BLaER1 (cell line): ENCODE measurements at regions not wholly inside any gene's neighbourhood (a gene's known extent, or its start where the extent isn't known, plus 50 kb on each side); places are given as distances from the start of the nearest gene placed in this dataset.
"Not testable (repeated sequence)": the region's sequence is repeated elsewhere in the genome, so short reads cannot be mapped to it uniquely, and the experiment has no call there.

Experiments
- H3K27ac ChIP-seq: shearing (Covaris generic); formaldehyde crosslinking; 2 replicates; pipeline ENCODE4 v1.8.1; 2022
- H3K27me3 ChIP-seq: shearing (Covaris generic); formaldehyde crosslinking; 2 replicates; pipeline ENCODE4 v1.8.1; 2022
- H3K36me3 ChIP-seq: shearing (Covaris generic); formaldehyde crosslinking; 2 replicates; pipeline ENCODE4 v1.8.1; 2022
- H3K4me1 ChIP-seq: shearing (Covaris generic); formaldehyde crosslinking; 2 replicates; pipeline ENCODE4 v1.8.1; 2022
- H3K4me2 ChIP-seq: shearing (Covaris generic); formaldehyde crosslinking; 2 replicates; pipeline ENCODE4 v1.8.1; 2022
- H3K4me3 ChIP-seq: shearing (Covaris generic); formaldehyde crosslinking; 2 replicates; pipeline ENCODE4 v1.8.1; 2022
- H3K9ac ChIP-seq: shearing (Covaris generic); formaldehyde crosslinking; 2 replicates; pipeline ENCODE4 v1.8.1; 2022
- H3K9me3 ChIP-seq: shearing (Covaris generic); formaldehyde crosslinking; 2 replicates; pipeline ENCODE4 v1.8.1; 2022
- H4K20me1 ChIP-seq: shearing (Covaris generic); formaldehyde crosslinking; 2 replicates; pipeline ENCODE4 v1.8.1; 2022
- Cebpa-rat ChIP-seq: shearing (Covaris generic); IDR thresholded peaks from 2 replicates; pipeline ENCODE4 v1.8.1; 2022

DNA sequence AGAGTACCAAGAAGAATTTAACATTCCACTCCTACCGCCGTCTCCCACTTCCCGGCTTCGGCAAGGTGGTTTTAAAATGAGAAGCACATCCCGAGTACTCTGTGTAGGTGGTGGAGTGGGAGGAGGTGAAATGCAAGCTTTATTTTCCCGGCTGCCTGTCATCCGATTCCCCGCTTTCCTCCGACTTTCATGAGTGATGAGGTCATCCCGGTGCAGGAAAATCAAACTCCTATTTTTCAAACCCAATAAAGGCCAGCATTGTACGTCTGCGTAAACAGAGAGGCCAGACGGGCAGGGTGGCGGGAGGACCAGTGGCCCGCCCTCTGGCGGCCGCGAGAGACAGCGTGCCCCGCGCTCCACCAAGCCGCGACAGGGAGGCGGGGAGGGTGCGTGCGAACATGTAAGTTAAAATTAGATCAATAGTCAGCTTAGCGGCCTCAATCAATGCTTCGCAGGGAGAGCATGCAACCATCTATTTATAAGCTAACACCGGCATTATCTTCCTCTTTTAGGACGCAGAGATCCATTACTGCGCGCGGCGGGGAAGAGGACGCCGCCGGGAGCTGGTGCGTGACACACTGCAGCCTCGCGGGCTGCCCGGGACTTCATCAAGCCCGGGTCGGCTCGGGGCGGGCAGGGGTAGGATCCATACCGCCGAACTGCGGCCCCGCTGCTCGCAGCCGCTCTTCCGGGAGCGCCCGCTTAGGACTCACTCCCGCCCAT lies 163.3 kb downstream of the CD47 start:
- no peaks in the 10 kb centered on the region for H4K20me1 ChIP-seq
- peaks cover 8% of the 10 kb centered on the region for H3K4me1 ChIP-seq
- H3K36me3 ChIP-seq, result no peaks in the 10 kb centered on the region
- H3K27ac ChIP-seq, result no peak overlapping the region
- H3K9ac ChIP-seq, result peak overlapping the region; percentile 15; the same call in 1 of the 2 replicates
- H3K4me2 ChIP-seq, result peak overlapping the region; percentile 81
- H3K4me3 ChIP-seq, result peak overlapping the region; percentile 64
- no peak for TF ChIP-seq Cebpa-rat
- H3K27me3 ChIP-seq, result peaks cover 18% of the 10 kb centered on the region
- no peaks in the 10 kb centered on the region for H3K9me3 ChIP-seq

- no peaks in the 10 kb centered on the region for H3K36me3 ChIP-seq
- no peaks in the 10 kb centered on the region for H3K9me3 ChIP-seq
- H3K4me1 ChIP-seq, result peaks cover 8% of the 10 kb centered on the region
- no peak overlapping the region for H3K4me3 ChIP-seq
- TF ChIP-seq Cebpa-rat, result no peak
- no peak overlapping the region for H3K27ac ChIP-seq
- H3K9ac ChIP-seq, result no peak overlapping the region
- H4K20me1 ChIP-seq, result no peaks in the 10 kb centered on the region
- H3K4me2 ChIP-seq, result no peak overlapping the region
- H3K27me3 ChIP-seq, result peaks cover 18% of the 10 kb centered on the region
Measured at GRCh38 chr3:107925851-107926250, 165.0 kb downstream of the CD47 start.

- TF ChIP-seq Cebpa-rat, result no peak
- Histone ChIP-seq H3K27me3 (no peaks in the 10 kb centered on the region), H3K4me2 (no peak overlapping the region)
Measured at GRCh38 chr3:107921038-107921437, 169.8 kb downstream of the CD47 start.

DNA sequence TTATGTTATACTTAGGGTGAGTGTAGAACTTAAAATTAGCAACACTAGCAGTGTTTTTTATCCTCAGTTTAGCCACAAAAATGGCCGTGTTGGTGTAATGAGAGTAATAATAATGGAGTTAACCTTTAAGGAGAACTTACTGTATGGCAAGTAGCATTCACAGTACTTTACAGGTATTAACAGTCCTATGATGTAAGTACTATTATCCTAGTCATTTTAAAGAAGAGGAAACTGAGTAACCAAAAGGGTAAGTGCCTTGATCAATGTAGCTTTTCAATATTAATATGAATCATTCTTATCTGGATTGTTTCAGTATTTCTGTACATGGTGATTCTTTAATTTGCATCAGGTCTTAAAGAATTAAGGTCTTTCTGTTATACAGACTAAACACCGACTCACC lies 170.3 kb downstream of the CD47 start:
- TF ChIP-seq Cebpa-rat, result no peak
- H3K4me2 ChIP-seq, result no peak overlapping the region

More at GRCh38 chr3:107921038-107921437, 169.8 kb downstream of the CD47 start:
- no peak overlapping the region for H3K4me3 ChIP-seq
- no peaks in the 10 kb centered on the region for H4K20me1 ChIP-seq
- no peak overlapping the region for H3K27ac ChIP-seq
- no peak overlapping the region for H3K9ac ChIP-seq
- no peaks in the 10 kb centered on the region for H3K9me3 ChIP-seq
- peaks cover 9% of the 10 kb centered on the region for H3K4me1 ChIP-seq
- H3K36me3 ChIP-seq, result no peaks in the 10 kb centered on the region

DNA sequence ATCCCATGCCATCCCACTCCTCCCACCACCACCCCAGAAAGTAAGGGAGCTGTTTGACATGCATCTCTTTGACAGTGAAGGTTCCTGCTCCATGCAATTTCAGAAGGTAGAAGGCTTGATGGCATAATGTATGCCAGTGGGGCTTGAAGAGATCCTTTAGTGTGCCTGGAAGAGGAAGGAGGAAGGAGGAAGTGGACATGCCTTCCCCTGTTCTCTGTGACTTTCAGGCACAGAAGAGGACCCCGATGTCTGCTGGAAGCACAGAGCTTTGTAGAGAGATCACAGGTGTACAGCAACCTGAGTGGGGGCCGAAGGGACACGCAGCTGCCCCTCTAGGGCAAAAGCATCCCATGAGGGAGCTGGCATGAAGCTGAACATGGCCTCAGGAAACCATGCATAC lies 171.6 kb downstream of the CD47 start:
- no peak overlapping the region for H3K27ac ChIP-seq
- H3K9me3 ChIP-seq, result no peaks in the 10 kb centered on the region
- H3K27me3 ChIP-seq, result no peaks in the 10 kb centered on the region
- H3K36me3 ChIP-seq, result no peaks in the 10 kb centered on the region
- H3K4me1 ChIP-seq, result peaks cover 14% of the 10 kb centered on the region
- no peak for TF ChIP-seq Cebpa-rat
- no peak overlapping the region for H3K9ac ChIP-seq
- H3K4me3 ChIP-seq, result no peak overlapping the region
- no peak overlapping the region for H3K4me2 ChIP-seq
- H4K20me1 ChIP-seq, result no peaks in the 10 kb centered on the region

More for the DNA sequence above, 170.3 kb downstream of the CD47 start:
- Histone ChIP-seq H3K4me1 (peaks cover 14% of the 10 kb centered on the region), H3K36me3 (no peaks in the 10 kb centered on the region), H4K20me1 (no peaks in the 10 kb centered on the region), H3K9me3 (no peaks in the 10 kb centered on the region), H3K9ac (no peak overlapping the region), H3K27ac (no peak overlapping the region), H3K4me3 (no peak overlapping the region), H3K27me3 (no peaks in the 10 kb centered on the region)

GRCh38 chr3:107916171-107916570 lies 174.7 kb downstream of the CD47 start:
- no peaks in the 10 kb centered on the region for H3K36me3 ChIP-seq
- H4K20me1 ChIP-seq, result no peaks in the 10 kb centered on the region
- H3K9ac ChIP-seq, result no peak overlapping the region
- H3K4me1 ChIP-seq, result peaks cover 14% of the 10 kb centered on the region
- no peak overlapping the region for H3K4me3 ChIP-seq
- no peaks in the 10 kb centered on the region for H3K9me3 ChIP-seq
- H3K4me2 ChIP-seq, result peak overlapping the region; percentile 36
- no peaks in the 10 kb centered on the region for H3K27me3 ChIP-seq
- no peak overlapping the region for H3K27ac ChIP-seq
- TF ChIP-seq Cebpa-rat, result no peak

- H3K4me3 ChIP-seq, result no peak overlapping the region
- H3K4me2 ChIP-seq, result peak overlapping the region; percentile 36
- H4K20me1 ChIP-seq, result no peaks in the 10 kb centered on the region
Measured at GRCh38 chr3:107915706-107916105, 175.1 kb downstream of the CD47 start.

DNA sequence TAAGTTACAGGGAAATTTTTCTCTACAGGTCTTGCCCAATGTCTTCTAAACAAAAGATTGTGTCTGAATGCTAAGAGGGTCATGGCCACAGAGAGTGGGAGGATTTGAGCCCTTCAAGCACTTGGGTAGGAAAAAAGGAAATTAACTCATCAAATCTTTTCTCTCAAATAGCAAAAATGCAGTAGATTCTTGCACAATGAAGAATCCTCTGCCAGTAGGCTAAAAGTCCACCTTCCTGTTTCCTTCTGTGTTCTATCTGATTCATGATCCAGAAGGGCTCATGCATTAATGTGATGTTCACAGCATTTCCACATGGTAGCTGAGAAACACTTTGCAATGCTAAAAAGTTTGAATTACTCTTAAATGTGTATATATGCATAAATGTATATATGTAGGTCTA lies 177.1 kb downstream of the CD47 start:
- H3K4me2 ChIP-seq, result no peak overlapping the region
- H3K4me1 ChIP-seq, result peaks cover 14% of the 10 kb centered on the region
- no peak overlapping the region for H3K4me3 ChIP-seq
- no peaks in the 10 kb centered on the region for H4K20me1 ChIP-seq
- H3K27me3 ChIP-seq, result no peaks in the 10 kb centered on the region
- H3K36me3 ChIP-seq, result no peaks in the 10 kb centered on the region
- TF ChIP-seq Cebpa-rat, result no peak
- no peak overlapping the region for H3K9ac ChIP-seq
- no peaks in the 10 kb centered on the region for H3K9me3 ChIP-seq
- no peak overlapping the region for H3K27ac ChIP-seq

More at GRCh38 chr3:107915706-107916105, 175.1 kb downstream of the CD47 start:
- H3K36me3 ChIP-seq, result no peaks in the 10 kb centered on the region
- peaks cover 14% of the 10 kb centered on the region for H3K4me1 ChIP-seq
- no peak overlapping the region for H3K27ac ChIP-seq
- TF ChIP-seq Cebpa-rat, result no peak
- H3K27me3 ChIP-seq, result no peaks in the 10 kb centered on the region
- no peaks in the 10 kb centered on the region for H3K9me3 ChIP-seq
- no peak overlapping the region for H3K9ac ChIP-seq

DNA sequence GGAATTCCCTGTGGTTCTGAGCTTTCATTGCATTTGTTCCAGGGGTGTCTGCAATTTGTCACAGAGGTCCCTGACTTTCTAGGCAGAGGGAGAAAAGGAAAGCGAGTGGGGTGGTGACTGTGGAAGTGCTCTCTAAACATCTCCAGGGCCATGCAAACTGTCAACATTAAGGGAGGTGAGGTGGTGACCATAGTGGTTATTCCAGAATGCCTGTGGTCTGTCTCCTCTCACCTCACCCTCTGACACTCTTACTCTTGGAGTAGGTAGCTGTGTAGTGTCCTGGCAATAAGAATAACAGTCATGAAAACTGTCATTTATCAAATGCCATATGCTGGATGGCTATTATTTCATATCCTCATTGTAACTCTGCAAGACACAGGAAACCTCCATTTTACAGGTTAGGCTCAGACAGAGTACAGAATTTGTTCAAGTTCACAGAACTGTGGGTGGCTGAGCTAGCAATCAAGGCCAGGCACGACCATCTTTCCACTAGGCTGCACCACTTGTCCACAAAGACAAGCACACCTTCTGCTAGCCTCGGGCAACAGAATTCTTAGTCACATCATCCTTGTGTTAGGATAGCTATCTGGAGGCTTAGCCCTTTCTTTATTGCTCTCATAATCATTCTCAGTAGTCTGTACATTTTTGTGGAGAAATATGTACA lies 179.4 kb downstream of the CD47 start:
- Histone ChIP-seq H4K20me1 (no peaks in the 10 kb centered on the region), H3K27me3 (no peaks in the 10 kb centered on the region), H3K36me3 (no peaks in the 10 kb centered on the region), H3K4me2 (no peak overlapping the region), H3K27ac (no peak overlapping the region), H3K9ac (no peak overlapping the region), H3K9me3 (no peaks in the 10 kb centered on the region), H3K4me1 (peaks cover 10% of the 10 kb centered on the region), H3K4me3 (no peak overlapping the region)
- no peak for TF ChIP-seq Cebpa-rat

DNA sequence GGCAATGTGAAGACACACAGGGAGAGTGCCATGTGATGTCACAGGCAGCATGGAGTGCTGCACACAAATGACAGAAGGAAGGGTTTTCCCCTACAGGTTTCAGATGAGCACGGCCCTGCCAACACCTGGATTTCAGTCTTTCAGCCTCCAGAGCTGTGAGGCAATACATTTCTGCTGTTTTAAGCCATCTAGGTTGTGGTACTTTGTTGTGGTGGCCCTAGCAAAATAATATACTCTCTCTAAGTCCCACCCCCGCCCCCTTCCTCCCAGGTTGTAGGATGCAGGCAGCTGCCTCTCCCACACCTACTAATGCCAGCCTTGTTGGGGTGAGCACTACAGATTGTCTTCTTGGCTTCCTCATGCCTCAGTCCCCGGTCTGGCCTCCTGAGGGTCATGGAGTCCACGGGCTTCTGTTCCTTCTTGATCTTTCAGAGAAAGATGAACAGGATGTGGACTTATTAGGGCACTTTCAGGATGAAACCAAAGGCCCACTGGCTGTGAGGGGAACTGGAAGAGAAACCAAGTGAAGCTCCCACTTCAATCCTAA lies 180.0 kb downstream of the CD47 start:
- H3K4me3 ChIP-seq, result no peak overlapping the region
- H4K20me1 ChIP-seq, result no peaks in the 10 kb centered on the region
- no peak overlapping the region for H3K9ac ChIP-seq
- no peak overlapping the region for H3K4me2 ChIP-seq
- H3K36me3 ChIP-seq, result no peaks in the 10 kb centered on the region
- no peak overlapping the region for H3K27ac ChIP-seq
- no peak for TF ChIP-seq Cebpa-rat
- no peaks in the 10 kb centered on the region for H3K27me3 ChIP-seq
- peaks cover 3% of the 10 kb centered on the region for H3K4me1 ChIP-seq
- H3K9me3 ChIP-seq, result no peaks in the 10 kb centered on the region

DNA sequence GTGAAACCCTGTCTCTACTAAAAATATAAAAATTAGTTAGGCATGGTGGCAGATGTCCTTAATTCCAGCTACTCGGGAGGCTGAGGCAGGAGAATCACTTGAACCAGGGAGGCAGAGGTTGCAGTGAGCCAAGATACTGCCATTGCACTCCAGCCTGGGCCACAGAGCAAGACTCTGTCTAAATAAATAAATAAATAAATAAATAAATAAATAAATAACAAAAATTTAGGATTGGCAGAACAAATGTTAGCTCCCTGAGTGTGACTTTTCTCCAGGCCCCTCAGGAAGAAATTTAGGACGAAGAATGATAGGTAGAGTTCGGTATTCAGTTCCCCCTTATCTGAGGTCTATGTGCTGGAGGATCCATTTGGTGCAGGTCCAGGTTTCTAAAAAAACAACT lies 181.2 kb downstream of the CD47 start:
- not testable (repeated sequence) for H3K36me3 ChIP-seq, H4K20me1 ChIP-seq, H3K9me3 ChIP-seq, H3K27ac ChIP-seq, H3K9ac ChIP-seq, H3K4me2 ChIP-seq, H3K27me3 ChIP-seq, H3K4me3 ChIP-seq, H3K4me1 ChIP-seq
